ENCODE measurements at regions not wholly inside any gene's neighbourhood (a gene's known extent, or its start where the extent isn't known, plus 50 kb on each side); places are given as distances from the start of the nearest gene placed in this dataset.

GRCh38 chr6:66930559-66931290 lies 1223.7 kb upstream of the EYS start:
- no peak for TF ChIP-seq EP300 (IDR thresholded peaks at IDR 0.05)
- TF ChIP-seq, protein P1, sequence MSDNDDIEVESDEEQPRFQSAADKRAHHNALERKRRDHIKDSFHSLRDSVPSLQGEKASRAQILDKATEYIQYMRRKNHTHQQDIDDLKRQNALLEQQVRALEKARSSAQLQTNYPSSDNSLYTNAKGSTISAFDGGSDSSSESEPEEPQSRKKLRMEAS (IDR thresholded peaks at IDR 0.05): no peak
- TF ChIP-seq NFE2L2 (conservative IDR thresholded peaks at IDR 0.05; ENCODE audit: low read length): no peak
- TF ChIP-seq, protein P2, sequence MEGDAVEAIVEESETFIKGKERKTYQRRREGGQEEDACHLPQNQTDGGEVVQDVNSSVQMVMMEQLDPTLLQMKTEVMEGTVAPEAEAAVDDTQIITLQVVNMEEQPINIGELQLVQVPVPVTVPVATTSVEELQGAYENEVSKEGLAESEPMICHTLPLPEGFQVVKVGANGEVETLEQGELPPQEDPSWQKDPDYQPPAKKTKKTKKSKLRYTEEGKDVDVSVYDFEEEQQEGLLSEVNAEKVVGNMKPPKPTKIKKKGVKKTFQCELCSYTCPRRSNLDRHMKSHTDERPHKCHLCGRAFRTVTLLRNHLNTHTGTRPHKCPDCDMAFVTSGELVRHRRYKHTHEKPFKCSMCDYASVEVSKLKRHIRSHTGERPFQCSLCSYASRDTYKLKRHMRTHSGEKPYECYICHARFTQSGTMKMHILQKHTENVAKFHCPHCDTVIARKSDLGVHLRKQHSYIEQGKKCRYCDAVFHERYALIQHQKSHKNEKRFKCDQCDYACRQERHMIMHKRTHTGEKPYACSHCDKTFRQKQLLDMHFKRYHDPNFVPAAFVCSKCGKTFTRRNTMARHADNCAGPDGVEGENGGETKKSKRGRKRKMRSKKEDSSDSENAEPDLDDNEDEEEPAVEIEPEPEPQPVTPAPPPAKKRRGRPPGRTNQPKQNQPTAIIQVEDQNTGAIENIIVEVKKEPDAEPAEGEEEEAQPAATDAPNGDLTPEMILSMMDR (IDR thresholded peaks at IDR 0.05): no peak
- TF ChIP-seq POLR2A (IDR thresholded peaks at IDR 0.05; ENCODE audit: low read length): no peak
- TF ChIP-seq RAD21 (conservative IDR thresholded peaks at IDR 0.05 in 1 of 2, IDR thresholded peaks at IDR 0.05 in 1 of 2): no peak
- no peak for TF ChIP-seq FOXS1 (CRISPR knock-in tag; IDR thresholded peaks at IDR 0.05)
- TF ChIP-seq HOXA7 (CRISPR knock-in tag; IDR thresholded peaks at IDR 0.05): no peak
- TF ChIP-seq ZFP36 (IDR thresholded peaks at IDR 0.05; ENCODE audit: borderline replicate concordance, partially characterized antibody): no peak
- TF ChIP-seq RARB (CRISPR knock-in tag; IDR thresholded peaks at IDR 0.05): no peak

Data from A549 (cell line).